Endodermal cell (in vitro differentiated cells): ENCODE measurements at regions not wholly inside any gene's neighbourhood (a gene's known extent, or its start where the extent isn't known, plus 50 kb on each side); places are given as distances from the start of the nearest gene placed in this dataset.

Experiments
- DNase-seq: peaks from one replicate; pipeline ENCODE4 v3.0.0-alpha.2; 2017
- H3K27ac ChIP-seq: 2 replicates; pipeline ENCODE4 v1.5.1; 2013; ENCODE audit warnings: mild to moderate bottlenecking, low read depth, low read length, moderate library complexity
- H3K27me3 ChIP-seq: 2 replicates; pipeline ENCODE4 v1.6.1; 2013; ENCODE audit warnings: mild to moderate bottlenecking, low read length, moderate library complexity; ENCODE audit not compliant: insufficient read depth, control insufficient read depth, poor library complexity, severe bottlenecking
- H3K36me3 ChIP-seq: 2 replicates; pipeline ENCODE4 v1.7.0; 2013; ENCODE audit warnings: mild to moderate bottlenecking, low read length, moderate library complexity; ENCODE audit not compliant: control insufficient read depth, insufficient read depth
- H3K4me1 ChIP-seq: one replicate; pipeline ENCODE4 v1.7.0; 2013; ENCODE audit warnings: low read length; ENCODE audit not compliant: control insufficient read depth, insufficient read depth
- H3K4me3 ChIP-seq: 2 replicates; pipeline ENCODE4 v1.5.1; 2013; ENCODE audit warnings: mild to moderate bottlenecking, low read length, moderate library complexity
- H3K9ac ChIP-seq: 2 replicates; pipeline ENCODE4 v1.6.1; 2013; ENCODE audit warnings: mild to moderate bottlenecking, low read length, moderate library complexity; ENCODE audit not compliant: poor library complexity, severe bottlenecking; ENCODE audit errors: extremely low read depth
- H3K9me3 ChIP-seq: 2 replicates; pipeline ENCODE4 v1.6.1; 2013; ENCODE audit warnings: mild to moderate bottlenecking, low read length, moderate library complexity; ENCODE audit not compliant: control insufficient read depth
- H3K27ac Mint-ChIP-seq: 2 replicates; pipeline ENCODE4 v1.8.0; 2020; ENCODE audit warnings: mixed read lengths
- H3K27me3 Mint-ChIP-seq: 2 replicates; pipeline ENCODE4 v1.8.0; 2021; ENCODE audit warnings: mild to moderate bottlenecking, mixed read lengths; ENCODE audit not compliant: insufficient read depth
- H3K36me3 Mint-ChIP-seq: 2 replicates; pipeline ENCODE4 v1.8.0; 2020; ENCODE audit warnings: low read depth, mixed read lengths
- H3K4me1 Mint-ChIP-seq: 2 replicates; pipeline ENCODE4 v1.8.0; 2020; ENCODE audit warnings: mixed read lengths
- H3K4me3 Mint-ChIP-seq: 2 replicates; pipeline ENCODE4 v1.8.0; 2020; ENCODE audit warnings: mild to moderate bottlenecking, moderate library complexity, mixed read lengths
- H3K9me3 Mint-ChIP-seq: 2 replicates; pipeline ENCODE4 v1.8.0; 2020; ENCODE audit warnings: mild to moderate bottlenecking, mixed read lengths
- WGBS, 2 experiments: methylation state at CpG; one replicate each; pipeline versions ENCODE4 v1.1.5 to v1.1.7; 2013; ENCODE audit warnings: missing lambda C conversion rate in 2 of 2, mixed read lengths in 1 of 2; ENCODE audit not compliant: insufficient coverage in 1 of 2, insufficient read length in 1 of 2; 5-methylcytosine and 5-hydroxymethylcytosine counted together
- TF ChIP-seq, protein P1 (sequence below): fragments of 200-600 bp; sonication (generic); conservative IDR thresholded peaks from 2 replicates; pipeline ENCODE4 v1.5.0; 2021; ENCODE audit warnings: antibody characterized with exemption, mild to moderate bottlenecking

DNA sequence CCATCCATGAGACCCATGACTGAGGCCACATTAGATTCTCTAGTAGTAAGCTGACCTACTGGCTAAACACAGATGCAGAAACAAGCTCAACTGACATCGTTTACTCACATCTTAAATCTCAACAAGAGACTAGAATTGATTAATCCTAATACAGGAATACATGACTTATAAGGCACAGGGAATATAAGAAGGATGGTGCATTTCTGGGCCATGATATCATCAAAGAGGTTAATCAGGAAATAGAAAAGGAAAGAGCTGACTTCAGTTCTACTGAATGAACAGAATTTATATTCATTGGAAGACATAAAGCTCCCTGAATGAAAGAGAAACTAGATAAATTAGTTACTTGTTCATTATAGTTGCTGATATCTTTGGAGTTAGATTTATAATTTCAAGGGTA lies 1406.5 kb downstream of the STIM2 start:
- H3K9me3 ChIP-seq: peaks cover 14% of the 10 kb centered on the region
- H3K9ac ChIP-seq: no peak overlapping the region
- Mint-ChIP-seq H3K4me1 (no peaks in the 10 kb centered on the region), H3K27ac (no peak overlapping the region), H3K4me3 (no peak overlapping the region), H3K9me3 (peaks cover 7% of the 10 kb centered on the region), H3K27me3 (no peaks in the 10 kb centered on the region), H3K36me3 (no peaks in the 10 kb centered on the region)
- DNase-seq: no peak
- WGBS, 2 experiments: 100% methylated on average over 1 of the region's 1 CpG; no CpG with 5 or more reads in 1 of the 2 experiments
- TF ChIP-seq, protein P1, sequence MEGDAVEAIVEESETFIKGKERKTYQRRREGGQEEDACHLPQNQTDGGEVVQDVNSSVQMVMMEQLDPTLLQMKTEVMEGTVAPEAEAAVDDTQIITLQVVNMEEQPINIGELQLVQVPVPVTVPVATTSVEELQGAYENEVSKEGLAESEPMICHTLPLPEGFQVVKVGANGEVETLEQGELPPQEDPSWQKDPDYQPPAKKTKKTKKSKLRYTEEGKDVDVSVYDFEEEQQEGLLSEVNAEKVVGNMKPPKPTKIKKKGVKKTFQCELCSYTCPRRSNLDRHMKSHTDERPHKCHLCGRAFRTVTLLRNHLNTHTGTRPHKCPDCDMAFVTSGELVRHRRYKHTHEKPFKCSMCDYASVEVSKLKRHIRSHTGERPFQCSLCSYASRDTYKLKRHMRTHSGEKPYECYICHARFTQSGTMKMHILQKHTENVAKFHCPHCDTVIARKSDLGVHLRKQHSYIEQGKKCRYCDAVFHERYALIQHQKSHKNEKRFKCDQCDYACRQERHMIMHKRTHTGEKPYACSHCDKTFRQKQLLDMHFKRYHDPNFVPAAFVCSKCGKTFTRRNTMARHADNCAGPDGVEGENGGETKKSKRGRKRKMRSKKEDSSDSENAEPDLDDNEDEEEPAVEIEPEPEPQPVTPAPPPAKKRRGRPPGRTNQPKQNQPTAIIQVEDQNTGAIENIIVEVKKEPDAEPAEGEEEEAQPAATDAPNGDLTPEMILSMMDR: no peak
- no peak overlapping the region for H3K4me3 ChIP-seq
- H3K27ac ChIP-seq: no peak overlapping the region
- H3K27me3 ChIP-seq: no peaks in the 10 kb centered on the region
- H3K36me3 ChIP-seq: no peaks in the 10 kb centered on the region
- H3K4me1 ChIP-seq: no peaks in the 10 kb centered on the region

DNA sequence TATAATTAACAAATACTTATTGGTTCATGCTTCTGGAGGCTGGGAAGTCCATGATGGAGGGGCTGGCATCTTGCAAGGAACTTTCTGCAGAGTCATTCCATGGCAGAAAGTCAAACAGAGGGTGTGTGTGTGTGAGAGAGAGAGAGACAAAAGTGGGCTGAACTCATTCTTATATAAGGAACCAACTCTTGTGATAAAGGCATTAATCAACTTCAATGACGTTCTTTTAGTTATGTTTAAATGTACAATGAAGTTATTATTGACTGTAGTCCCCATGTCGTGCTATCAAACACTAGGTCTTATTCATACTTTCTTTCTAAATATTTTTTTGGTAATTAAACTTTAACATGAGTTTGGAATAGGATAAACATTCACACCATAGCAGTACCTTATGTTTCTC lies 1408.8 kb downstream of the STIM2 start:
- H3K9me3 Mint-ChIP-seq: no peaks in the 10 kb centered on the region
- H3K36me3 Mint-ChIP-seq: no peaks in the 10 kb centered on the region
- TF ChIP-seq, protein P1: no peak

DNA sequence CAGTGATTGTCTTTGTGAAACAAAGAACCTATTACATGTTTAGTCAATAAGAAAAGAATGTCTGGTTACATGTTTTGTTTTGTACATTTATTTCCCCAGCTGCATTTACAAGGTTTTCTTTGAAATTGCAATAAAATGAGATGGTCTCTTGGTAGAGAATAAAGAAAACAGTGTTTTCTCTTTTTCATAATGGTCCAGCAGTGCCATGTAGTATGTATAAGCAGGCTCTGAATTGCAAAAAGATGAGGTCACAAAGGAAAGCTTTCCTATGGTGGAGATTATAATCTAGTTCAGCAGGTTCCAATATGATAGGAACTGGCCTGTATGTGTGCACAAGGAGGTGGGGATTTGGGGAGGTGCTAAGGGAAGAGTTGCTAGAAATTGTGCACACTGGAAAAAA lies 1417.3 kb downstream of the STIM2 start:
- DNase-seq: no peak
- H3K27ac Mint-ChIP-seq: no peak overlapping the region
- no peak overlapping the region for H3K4me3 ChIP-seq
- no peaks in the 10 kb centered on the region for H3K4me1 ChIP-seq
- H3K9me3 ChIP-seq: peaks cover under 1% of the 10 kb centered on the region
- peaks cover 9% of the 10 kb centered on the region for H3K9me3 Mint-ChIP-seq
- H3K4me3 Mint-ChIP-seq: no peak overlapping the region
- H3K36me3 Mint-ChIP-seq: no peaks in the 10 kb centered on the region
- H3K4me1 Mint-ChIP-seq: peaks cover 34% of the 10 kb centered on the region
- no peaks in the 10 kb centered on the region for H3K27me3 ChIP-seq
- no peak overlapping the region for H3K9ac ChIP-seq
- H3K27ac ChIP-seq: no peak overlapping the region
- H3K27me3 Mint-ChIP-seq: no peaks in the 10 kb centered on the region
- no peaks in the 10 kb centered on the region for H3K36me3 ChIP-seq
- TF ChIP-seq, protein P1: no peak

More for the DNA sequence above, 1408.8 kb downstream of the STIM2 start:
- Mint-ChIP-seq H3K4me3 (no peak overlapping the region), H3K27me3 (no peaks in the 10 kb centered on the region), H3K27ac (no peak overlapping the region), H3K4me1 (no peaks in the 10 kb centered on the region)
- Histone ChIP-seq H3K27ac (no peak overlapping the region), H3K9ac (no peak overlapping the region), H3K27me3 (no peaks in the 10 kb centered on the region), H3K4me3 (no peak overlapping the region), H3K4me1 (no peaks in the 10 kb centered on the region), H3K9me3 (no peaks in the 10 kb centered on the region), H3K36me3 (no peaks in the 10 kb centered on the region)
- no peak for DNase-seq
- 100% methylated on average over 1 of the region's 2 CpGs; no CpG with 5 or more reads in 1 of the 2 experiments for WGBS, 2 experiments
